Mesendoderm (in vitro differentiated cells): ENCODE measurements at regions not wholly inside any gene's neighbourhood (a gene's known extent, or its start where the extent isn't known, plus 50 kb on each side); places are given as distances from the start of the nearest gene placed in this dataset.

ENCODE experiments used
- DNase-seq: peaks from one replicate; pipeline ENCODE4 v3.0.0; 2013
- H2AK5ac ChIP-seq: 2 replicates; pipeline ENCODE4 v1.6.1; 2013; ENCODE audit warnings: low read length, inconsistent platforms
- H2BK120ac ChIP-seq: 2 replicates; pipeline ENCODE4 v1.6.1; 2013; ENCODE audit warnings: low read depth, mild to moderate bottlenecking, low read length, moderate library complexity, mixed read lengths
- H2BK15ac ChIP-seq: replicated peaks from 2 replicates; pipeline ENCODE4 v1.6.1; 2013; ENCODE audit warnings: low read depth, mild to moderate bottlenecking, moderate library complexity
- H2BK5ac ChIP-seq: 2 replicates; pipeline ENCODE4 v1.6.1; 2013; ENCODE audit warnings: low read length, inconsistent platforms
- H3K18ac ChIP-seq: 2 replicates; pipeline ENCODE4 v1.6.1; 2013; ENCODE audit warnings: mild to moderate bottlenecking, low read length, mixed read lengths
- H3K23ac ChIP-seq: one replicate; pipeline ENCODE4 v1.6.1; 2013; ENCODE audit warnings: low read length
- H3K27ac ChIP-seq: 2 replicates; pipeline ENCODE4 v1.5.1; 2013; ENCODE audit warnings: low read depth, mild to moderate bottlenecking, inconsistent platforms, low read length, moderate library complexity
- H3K27me3 ChIP-seq: 2 replicates; pipeline ENCODE4 v1.6.1; 2013; ENCODE audit warnings: low read length, control low read depth, mild to moderate bottlenecking, inconsistent platforms; ENCODE audit not compliant: insufficient read depth, poor library complexity
- H3K36me3 ChIP-seq: 2 replicates; pipeline ENCODE4 v1.6.1; 2013; ENCODE audit warnings: low read length, inconsistent platforms; ENCODE audit not compliant: control insufficient read depth, insufficient read depth
- H3K4ac ChIP-seq: one replicate; pipeline ENCODE4 v1.6.1; 2013; ENCODE audit warnings: low read depth, mild to moderate bottlenecking, low read length, moderate library complexity
- H3K4me1 ChIP-seq: 2 replicates; pipeline ENCODE4 v1.6.1; 2013; ENCODE audit warnings: low read depth, low read length, inconsistent platforms; ENCODE audit not compliant: control insufficient read depth
- H3K4me2 ChIP-seq: 2 replicates; pipeline ENCODE4 v1.6.1; 2013; ENCODE audit warnings: low read length
- H3K4me3 ChIP-seq: 2 replicates; pipeline ENCODE4 v1.5.1; 2013; ENCODE audit warnings: mild to moderate bottlenecking, low read length
- H3K56ac ChIP-seq: one replicate; pipeline ENCODE4 v1.6.1; 2013; ENCODE audit warnings: low read length
- H3K79me1 ChIP-seq: 2 replicates; pipeline ENCODE4 v1.6.1; 2013; ENCODE audit warnings: low read length, inconsistent platforms
- H3K79me2 ChIP-seq: 2 replicates; pipeline ENCODE4 v1.6.1; 2013; ENCODE audit warnings: mild to moderate bottlenecking, low read length; ENCODE audit not compliant: control insufficient read depth, insufficient read depth
- H3K9ac ChIP-seq: 2 replicates; pipeline ENCODE4 v1.6.1; 2013; ENCODE audit warnings: low read length, inconsistent platforms
- H4K5ac ChIP-seq: one replicate; pipeline ENCODE4 v1.6.1; 2013; ENCODE audit warnings: low read length
- H4K8ac ChIP-seq: one replicate; pipeline ENCODE4 v1.6.1; 2013; ENCODE audit warnings: low read depth, mild to moderate bottlenecking, control low read depth, low read length, moderate library complexity
- whole genome bisulfite sequencing: extraction: QIAGEN DNeasy Blood & Tissue Kit; methylation state at CpG from one replicate; pipeline ENCODE4 v1.1.7; 2013; ENCODE audit warnings: low lambda C conversion rate, missing lambda C conversion rate; ENCODE audit not compliant: insufficient coverage; ENCODE audit errors: extremely low coverage; 5-methylcytosine and 5-hydroxymethylcytosine counted together

DNA sequence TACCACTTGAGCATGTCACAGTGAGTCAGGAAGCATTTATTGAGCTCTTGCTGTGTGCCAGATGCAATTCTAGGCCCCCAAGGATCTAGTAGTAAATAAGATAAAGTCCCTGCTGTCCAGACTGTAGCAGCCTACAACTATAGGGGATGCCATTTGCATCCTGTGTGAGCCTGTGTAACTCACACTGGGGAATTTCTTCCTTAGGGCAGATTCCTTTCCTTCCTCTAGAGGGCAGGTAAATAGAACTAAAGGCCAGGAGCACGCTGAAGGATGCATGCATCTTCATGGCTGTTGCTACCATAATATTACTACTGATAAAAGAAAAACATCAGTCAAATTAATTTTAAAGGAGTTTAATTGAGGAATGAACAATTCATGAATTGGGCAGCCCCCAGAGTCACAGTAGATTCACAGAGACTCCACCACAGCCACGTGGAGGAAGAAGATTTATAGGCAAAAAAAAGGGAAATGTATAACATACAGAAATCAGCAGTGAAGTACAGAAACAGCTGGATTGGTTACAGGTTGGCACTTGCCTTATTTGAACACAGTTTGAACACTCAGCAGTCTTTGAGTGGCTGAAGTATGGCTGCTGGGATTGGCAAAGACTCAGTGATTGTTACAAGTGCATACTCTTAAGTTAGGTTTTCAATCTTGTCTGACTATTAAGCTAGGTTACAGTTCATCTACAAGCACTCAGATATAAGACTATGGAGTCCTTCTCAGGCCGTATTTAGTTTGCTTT, 98.9 kb downstream of the ACTL7B start:
- H3K56ac ChIP-seq = peak overlapping the region; percentile 52
- no peaks in the 10 kb centered on the region for H3K27me3 ChIP-seq
- H3K9ac ChIP-seq = no peak overlapping the region
- H3K4me2 ChIP-seq = no peak overlapping the region
- no peaks in the 10 kb centered on the region for H3K79me2 ChIP-seq
- no peak overlapping the region for H3K4me3 ChIP-seq
- H2BK15ac ChIP-seq = no peak overlapping the region
- no peak overlapping the region for H2AK5ac ChIP-seq
- peak overlapping the region; percentile 66 for H3K18ac ChIP-seq
- H3K79me1 ChIP-seq = no peaks in the 10 kb centered on the region
- no peak overlapping the region for H4K8ac ChIP-seq
- H2BK5ac ChIP-seq = no peak overlapping the region
- H3K23ac ChIP-seq = peak overlapping the region; percentile 34
- H3K27ac ChIP-seq = no peak overlapping the region
- H3K4me1 ChIP-seq = peaks cover 3% of the 10 kb centered on the region
- H3K36me3 ChIP-seq = no peaks in the 10 kb centered on the region
- no CpG with 5 or more reads among the region's 3 CpGs for WGBS
- H3K4ac ChIP-seq = no peak overlapping the region
- peak; percentile 85 for DNase-seq
- H4K5ac ChIP-seq = no peak overlapping the region
- H2BK120ac ChIP-seq = no peak overlapping the region

DNA sequence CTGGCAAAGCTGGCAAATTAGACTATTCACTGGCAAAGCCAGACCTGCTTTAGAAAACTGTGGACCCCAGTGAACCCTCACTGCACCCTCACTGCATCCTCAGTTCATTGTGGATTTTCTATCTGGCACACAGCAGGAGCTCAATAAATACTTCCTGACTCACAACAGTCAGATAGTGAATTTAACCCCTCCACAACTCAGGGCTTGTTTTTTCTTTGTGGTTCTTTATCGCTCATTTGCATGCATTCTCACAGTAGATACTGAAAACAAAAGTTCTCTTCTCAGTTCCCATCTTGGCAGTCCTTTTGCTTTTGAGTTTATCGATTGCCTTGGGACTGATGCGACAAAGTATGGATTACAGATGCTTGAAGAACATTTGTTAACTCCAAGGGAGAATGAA, 99.8 kb downstream of the ACTL7B start:
- H3K23ac ChIP-seq = no peak overlapping the region
- DNase-seq = peak; percentile 76
- H2BK15ac ChIP-seq = no peak overlapping the region
- no peak overlapping the region for H2BK120ac ChIP-seq
- WGBS = no CpG with 5 or more reads among the region's 3 CpGs
- no peak overlapping the region for H3K4ac ChIP-seq
- H3K9ac ChIP-seq = no peak overlapping the region
- H3K56ac ChIP-seq = peak overlapping the region; percentile 62
- no peak overlapping the region for H3K4me3 ChIP-seq
- peak overlapping the region; percentile 85 for H2BK5ac ChIP-seq
- no peak overlapping the region for H3K4me2 ChIP-seq
- H3K79me1 ChIP-seq = no peaks in the 10 kb centered on the region
- no peaks in the 10 kb centered on the region for H3K27me3 ChIP-seq
- no peaks in the 10 kb centered on the region for H3K79me2 ChIP-seq
- H3K27ac ChIP-seq = no peak overlapping the region
- H4K8ac ChIP-seq = no peak overlapping the region
- H3K36me3 ChIP-seq = no peaks in the 10 kb centered on the region
- H4K5ac ChIP-seq = no peak overlapping the region
- no peak overlapping the region for H3K18ac ChIP-seq
- peaks cover 3% of the 10 kb centered on the region for H3K4me1 ChIP-seq
- H2AK5ac ChIP-seq = no peak overlapping the region

DNA sequence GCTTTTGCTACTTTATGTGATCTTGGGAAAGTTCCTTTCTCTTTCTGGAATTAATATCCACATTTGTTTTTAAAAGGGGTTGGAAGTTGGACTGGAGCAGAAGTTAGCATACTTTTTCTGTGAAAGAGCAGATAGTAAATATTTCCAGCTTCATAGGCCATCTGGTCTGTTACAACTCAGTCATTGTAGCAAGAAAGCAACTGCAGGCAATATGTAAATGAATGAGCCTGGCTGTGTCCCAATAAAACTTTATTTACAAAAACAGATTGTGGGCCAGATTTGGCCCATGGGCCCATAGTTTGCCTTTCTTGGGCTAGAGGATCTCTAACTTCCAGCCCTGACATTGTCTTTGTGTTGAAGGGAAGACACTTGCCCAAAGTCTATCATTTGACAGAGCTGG, 104.4 kb downstream of the ACTL7B start:
- no peak overlapping the region for H2BK5ac ChIP-seq
- DNase-seq = no peak
- H2BK120ac ChIP-seq = no peak overlapping the region
- no peak overlapping the region for H3K9ac ChIP-seq
- no peaks in the 10 kb centered on the region for H3K79me1 ChIP-seq
- H3K36me3 ChIP-seq = no peaks in the 10 kb centered on the region
- no peak overlapping the region for H4K5ac ChIP-seq
- no peak overlapping the region for H3K27ac ChIP-seq
- no peaks in the 10 kb centered on the region for H3K27me3 ChIP-seq
- H2BK15ac ChIP-seq = no peak overlapping the region
- H3K4ac ChIP-seq = no peak overlapping the region
- no peak overlapping the region for H3K56ac ChIP-seq
- H3K18ac ChIP-seq = no peak overlapping the region
- H3K23ac ChIP-seq = no peak overlapping the region
- H3K4me2 ChIP-seq = no peak overlapping the region
- H2AK5ac ChIP-seq = no peak overlapping the region
- no peak overlapping the region for H3K4me3 ChIP-seq
- H3K4me1 ChIP-seq = peaks cover 3% of the 10 kb centered on the region
- H3K79me2 ChIP-seq = no peaks in the 10 kb centered on the region
- H4K8ac ChIP-seq = no peak overlapping the region

DNA sequence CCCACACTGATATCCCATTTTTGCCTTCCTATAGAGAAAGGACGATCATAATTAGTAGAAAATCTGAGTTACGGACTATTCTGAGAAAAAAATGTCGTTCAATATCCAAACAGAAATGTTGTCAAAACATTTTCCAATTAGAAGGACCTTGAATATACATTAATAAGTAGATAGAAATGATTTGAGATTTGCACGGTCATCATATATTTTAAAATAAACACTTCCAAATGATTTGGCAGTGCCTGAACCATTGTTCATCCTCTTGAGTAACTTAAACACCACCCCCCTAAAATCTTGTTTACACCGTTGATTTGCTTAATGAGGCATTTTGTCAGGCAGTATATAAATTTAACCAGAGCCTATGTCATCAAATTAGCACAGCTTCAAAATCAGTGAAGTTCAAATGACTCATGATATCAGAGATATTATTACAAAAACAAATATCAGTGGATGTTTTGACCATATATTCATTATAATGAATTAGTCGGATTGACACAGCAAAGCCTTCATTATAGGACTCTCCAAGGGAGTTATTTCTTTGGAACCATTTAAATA, 105.0 kb downstream of the ACTL7B start:
- H4K5ac ChIP-seq = no peak overlapping the region
- no CpG with 5 or more reads among the region's 6 CpGs for WGBS
- H3K79me1 ChIP-seq = no peaks in the 10 kb centered on the region
- no peak overlapping the region for H3K56ac ChIP-seq
- no peak overlapping the region for H3K23ac ChIP-seq
- H3K4ac ChIP-seq = no peak overlapping the region
- H4K8ac ChIP-seq = no peak overlapping the region
- no peak overlapping the region for H3K4me3 ChIP-seq
- H3K27me3 ChIP-seq = no peaks in the 10 kb centered on the region
- H3K27ac ChIP-seq = no peak overlapping the region
- H3K79me2 ChIP-seq = no peaks in the 10 kb centered on the region
- H3K9ac ChIP-seq = no peak overlapping the region
- no peak overlapping the region for H2BK120ac ChIP-seq
- H2BK15ac ChIP-seq = no peak overlapping the region
- no peak overlapping the region for H3K18ac ChIP-seq
- H3K4me1 ChIP-seq = peaks cover 3% of the 10 kb centered on the region
- H3K4me2 ChIP-seq = no peak overlapping the region
- no peak overlapping the region for H2BK5ac ChIP-seq
- H2AK5ac ChIP-seq = no peak overlapping the region
- H3K36me3 ChIP-seq = no peaks in the 10 kb centered on the region
- DNase-seq = no peak

DNA sequence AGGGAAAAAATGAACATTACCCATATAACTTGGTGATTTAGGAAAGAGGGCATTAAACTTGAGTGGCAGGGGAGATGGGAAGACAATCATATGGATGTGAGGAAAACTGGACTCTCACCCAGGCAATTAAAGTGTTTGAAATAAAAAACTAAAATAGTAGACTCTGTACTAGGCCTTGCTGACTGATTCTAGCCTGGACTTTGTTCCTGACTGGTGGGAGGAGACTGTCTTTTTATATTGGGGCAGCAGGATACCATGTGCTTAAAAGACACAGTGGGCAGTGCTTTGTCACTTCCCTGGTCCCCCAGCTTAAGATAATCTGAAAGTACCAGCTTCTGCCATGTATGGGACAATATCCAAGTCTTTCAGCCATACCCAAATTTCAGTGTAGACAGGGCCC, 107.0 kb downstream of the ACTL7B start:
- H3K36me3 ChIP-seq = no peaks in the 10 kb centered on the region
- no peak overlapping the region for H3K27ac ChIP-seq
- no peak overlapping the region for H3K23ac ChIP-seq
- H2BK120ac ChIP-seq = no peak overlapping the region
- no peak overlapping the region for H2BK5ac ChIP-seq
- H3K4ac ChIP-seq = no peak overlapping the region
- no peaks in the 10 kb centered on the region for H3K4me1 ChIP-seq
- no peak overlapping the region for H3K9ac ChIP-seq
- H3K79me2 ChIP-seq = no peaks in the 10 kb centered on the region
- no peaks in the 10 kb centered on the region for H3K27me3 ChIP-seq
- no peak overlapping the region for H3K4me2 ChIP-seq
- H4K8ac ChIP-seq = no peak overlapping the region
- H4K5ac ChIP-seq = no peak overlapping the region
- H2BK15ac ChIP-seq = no peak overlapping the region
- no peak overlapping the region for H3K56ac ChIP-seq
- no peak overlapping the region for H3K4me3 ChIP-seq
- no peak overlapping the region for H3K18ac ChIP-seq
- H2AK5ac ChIP-seq = no peak overlapping the region
- no peaks in the 10 kb centered on the region for H3K79me1 ChIP-seq
- no peak for DNase-seq

DNA sequence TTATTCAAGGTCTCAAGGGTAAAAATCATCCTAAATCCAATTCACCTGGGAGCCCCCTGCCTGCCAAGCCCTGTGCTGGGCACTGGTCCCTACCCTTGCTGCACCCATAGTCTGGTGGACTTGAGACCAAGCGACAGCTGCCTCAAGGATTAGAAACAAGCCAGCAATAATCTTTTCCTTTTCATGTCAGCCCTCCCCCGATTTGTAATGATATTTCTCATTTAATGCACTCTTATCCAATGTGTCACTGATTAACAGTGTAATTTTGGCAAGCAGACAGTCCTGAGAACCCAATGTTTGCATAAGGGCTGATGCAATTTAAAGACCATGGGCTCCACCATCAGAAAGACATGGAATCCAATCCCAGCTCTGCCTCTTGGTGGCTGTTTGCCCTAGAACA, 108.9 kb downstream of the ACTL7B start:
- Histone ChIP-seq H2AK5ac (no peak overlapping the region), H4K8ac (no peak overlapping the region), H3K56ac (no peak overlapping the region), H3K36me3 (no peaks in the 10 kb centered on the region), H3K4me1 (no peaks in the 10 kb centered on the region), H3K18ac (no peak overlapping the region), H3K79me2 (no peaks in the 10 kb centered on the region), H3K27me3 (no peaks in the 10 kb centered on the region), H3K27ac (no peak overlapping the region), H2BK5ac (no peak overlapping the region), H3K23ac (no peak overlapping the region), H3K79me1 (no peaks in the 10 kb centered on the region), H3K4me2 (no peak overlapping the region), H2BK120ac (no peak overlapping the region), H3K4me3 (no peak overlapping the region), H2BK15ac (no peak overlapping the region), H3K9ac (no peak overlapping the region), H3K4ac (no peak overlapping the region), H4K5ac (no peak overlapping the region)
- no peak for DNase-seq
- no CpG with 5 or more reads among the region's 2 CpGs for WGBS
